HG02970 (cell line): ENCODE measurements at regions not wholly inside any gene's neighbourhood (a gene's known extent, or its start where the extent isn't known, plus 50 kb on each side); places are given as distances from the start of the nearest gene placed in this dataset.
"Not testable (repeated sequence)": the region's sequence is repeated elsewhere in the genome, so short reads cannot be mapped to it uniquely, and the experiment has no call there.

Experiments
- ATAC-seq: cut with Tn5 transposase; IDR thresholded peaks from one replicate; pipeline ENCODE4 v1.9.1; 2021; ENCODE audit warnings: mild to moderate bottlenecking, moderate library complexity, moderate number of reproducible peaks; ENCODE audit not compliant: unreplicated experiment, low FRiP score

DNA sequence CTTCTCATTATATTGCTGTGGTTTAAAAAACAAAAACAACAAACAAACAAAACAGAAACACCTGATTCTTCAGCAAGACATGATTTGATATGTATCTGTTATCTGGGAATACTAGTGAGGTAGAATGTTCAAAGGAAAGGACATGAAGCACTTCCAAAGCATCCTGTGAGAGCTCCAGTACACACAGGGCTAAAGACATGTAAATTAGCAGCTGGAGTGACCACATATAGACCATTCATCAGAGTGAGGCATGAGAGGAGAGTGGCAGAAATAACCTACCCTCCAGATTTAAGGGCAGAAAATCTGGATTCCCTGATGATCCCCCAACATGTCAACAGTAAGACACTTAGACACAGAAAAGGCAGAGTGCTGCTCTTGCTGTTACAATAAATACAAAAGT lies 260.5 kb upstream of the CHRM3 start:
- no peak for ATAC-seq

DNA sequence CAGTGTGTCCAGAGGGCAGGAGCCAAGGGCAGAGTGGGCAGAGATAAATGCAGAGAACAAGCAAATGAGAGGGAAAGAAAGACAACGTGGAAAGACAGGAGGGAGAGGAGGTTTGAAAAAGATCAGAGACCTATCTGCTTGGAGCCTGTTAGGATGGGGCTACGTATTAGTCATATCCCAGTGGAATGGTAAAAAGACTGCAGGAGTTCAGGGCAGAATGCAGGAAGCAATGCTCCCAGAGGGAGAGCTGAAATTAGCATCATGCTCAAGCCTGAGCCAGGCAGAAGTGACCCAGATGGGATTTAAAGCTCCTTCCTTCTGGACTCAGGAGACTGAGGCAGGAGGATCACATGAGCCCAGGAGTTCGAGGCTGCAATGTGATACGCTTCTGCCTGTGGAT lies 261.3 kb upstream of the CHRM3 start:
- ATAC-seq = no peak

DNA sequence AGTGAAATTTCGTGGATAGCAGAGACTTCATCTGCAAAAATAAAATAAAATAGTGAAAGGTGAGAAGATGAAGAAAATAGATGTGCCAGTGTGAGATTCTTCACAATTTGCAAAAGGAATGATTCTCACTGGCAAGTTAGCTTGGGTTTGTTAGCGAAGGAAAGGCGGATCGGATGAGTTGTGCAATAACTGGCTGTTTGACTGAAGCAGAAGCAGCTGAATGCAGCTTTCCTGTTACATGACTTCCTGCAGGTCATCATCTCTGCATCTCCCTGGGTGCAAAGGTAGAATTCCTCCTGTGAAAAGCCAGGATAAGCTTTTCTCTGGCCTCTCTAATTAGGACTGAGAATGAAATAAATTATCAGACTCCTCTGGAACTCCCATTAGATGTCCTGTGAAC lies 263.1 kb upstream of the CHRM3 start:
- ATAC-seq = no peak

DNA sequence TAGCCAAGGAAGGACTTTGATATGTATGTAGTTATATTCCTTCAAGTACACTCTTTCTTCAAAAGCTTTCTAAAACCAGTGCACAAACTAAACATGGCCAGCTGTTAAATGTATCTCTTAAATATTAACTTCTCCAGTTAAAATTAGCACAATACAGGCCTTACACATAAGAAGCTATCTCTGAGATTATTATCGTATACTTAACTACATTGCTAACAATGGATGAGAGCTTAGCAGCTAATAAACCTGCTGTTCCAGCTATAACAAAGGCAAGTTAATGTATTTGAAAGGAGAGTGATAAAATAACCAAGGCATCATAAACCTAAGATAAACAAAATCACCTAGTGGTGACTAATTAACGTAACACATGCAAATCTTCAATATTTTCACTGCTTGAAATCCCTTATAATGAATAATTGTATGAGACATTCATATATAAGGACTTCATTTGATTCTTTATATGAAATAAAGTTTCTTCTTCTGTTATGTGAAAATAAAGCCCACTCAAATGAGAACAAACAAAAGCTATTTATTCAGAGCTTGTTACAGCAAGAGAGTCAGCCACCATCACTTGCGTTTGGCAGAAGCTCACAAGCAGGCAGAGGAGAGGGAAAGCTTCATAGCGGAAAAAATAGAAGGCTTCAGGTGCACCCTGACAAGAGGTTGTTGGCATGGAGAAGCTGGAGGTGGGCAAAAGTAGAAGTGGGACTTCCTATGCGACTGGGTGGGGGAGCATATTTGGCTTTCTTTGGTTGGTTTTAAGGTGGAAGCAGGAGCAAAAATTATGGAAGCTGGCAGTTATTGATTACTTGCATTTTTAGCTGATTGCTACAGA lies 274.1 kb upstream of the CHRM3 start:
- ATAC-seq = no peak

DNA sequence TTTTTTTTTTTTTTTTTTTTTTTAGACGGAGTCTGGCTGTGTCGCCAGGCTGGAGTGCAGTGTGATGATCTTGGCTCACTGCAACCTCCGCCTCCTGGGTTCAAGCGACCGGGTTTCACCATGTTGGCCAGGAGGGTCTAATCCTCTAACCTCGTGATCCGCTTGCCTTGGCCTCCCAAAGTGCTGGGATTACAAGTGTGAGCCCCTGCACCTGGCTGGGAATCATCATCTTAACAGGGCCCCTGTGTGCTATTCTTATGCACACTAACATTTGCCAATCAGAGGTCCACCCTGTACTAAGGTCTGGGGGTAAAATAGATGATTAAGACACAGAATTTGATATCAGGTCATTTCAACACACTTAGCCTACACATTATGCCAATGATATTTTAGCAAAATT lies 278.7 kb upstream of the CHRM3 start:
- no peak for ATAC-seq

DNA sequence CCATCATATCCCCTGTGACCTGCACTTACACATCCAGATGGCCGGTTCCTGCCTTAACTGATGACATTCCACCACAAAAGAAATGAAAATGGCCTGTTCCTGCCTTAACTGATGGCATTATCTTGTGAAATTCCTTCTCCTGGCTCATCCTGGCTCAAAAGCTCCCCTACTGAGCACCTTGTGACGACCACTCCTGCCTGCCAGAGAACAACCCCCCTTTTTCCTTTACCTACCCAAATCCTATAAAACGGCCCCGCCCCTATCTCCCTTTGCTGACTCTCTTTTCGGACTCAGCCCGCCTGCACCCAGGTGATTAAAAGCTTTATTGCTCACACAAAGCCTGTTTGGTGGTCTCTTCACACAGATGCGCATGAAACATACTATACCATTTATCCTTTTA lies 279.7 kb upstream of the CHRM3 start:
- not testable (repeated sequence) for ATAC-seq

DNA sequence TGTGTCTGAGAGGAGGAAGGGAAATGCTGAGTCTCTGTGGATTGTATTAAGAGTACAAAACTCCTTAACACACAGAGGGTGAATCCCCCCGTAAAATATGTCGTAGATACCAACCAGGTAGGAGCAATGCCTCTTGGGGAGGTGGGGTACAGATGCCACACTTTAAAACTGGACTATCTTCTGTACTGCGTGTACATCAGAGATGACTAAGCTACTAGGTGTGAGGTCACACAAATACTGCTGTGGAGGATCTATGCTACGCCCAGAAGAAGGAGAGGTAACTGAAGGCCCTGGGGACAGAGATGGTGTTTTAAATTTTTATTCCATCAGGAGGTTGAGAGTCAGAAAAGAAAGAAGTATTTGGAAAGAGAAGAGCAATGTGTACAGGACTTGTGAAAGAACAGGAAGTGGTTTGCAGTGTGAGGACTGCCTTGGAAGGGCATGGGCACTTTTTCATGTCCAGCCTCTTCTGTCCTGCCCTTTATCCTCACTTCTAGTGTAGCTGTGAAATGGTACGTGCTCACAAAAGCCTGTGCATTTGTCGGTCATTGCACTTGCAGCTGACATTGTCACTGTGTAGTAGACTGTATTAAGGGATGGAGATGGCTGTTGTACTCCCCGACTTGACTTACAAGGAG lies 287.8 kb upstream of the CHRM3 start:
- no peak for ATAC-seq

DNA sequence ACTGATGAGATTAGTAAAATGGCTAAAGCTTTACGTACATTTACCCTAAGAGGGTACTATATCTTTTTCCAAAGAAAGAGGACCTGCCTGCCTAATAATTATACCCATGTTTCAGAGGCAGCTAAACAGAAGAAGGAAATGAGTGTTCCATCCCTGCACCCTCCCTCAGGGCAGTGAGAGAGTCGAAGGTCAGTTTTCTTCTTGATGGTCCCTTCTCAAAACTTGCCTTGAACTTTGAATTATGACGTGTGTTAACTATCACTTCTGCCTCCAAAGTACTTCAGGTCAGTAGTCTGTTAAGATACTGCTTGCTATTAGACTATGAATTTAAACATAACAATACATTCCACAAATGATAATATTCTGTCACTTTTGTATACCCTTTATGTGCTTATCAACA lies 294.8 kb upstream of the CHRM3 start:
- no peak for ATAC-seq

DNA sequence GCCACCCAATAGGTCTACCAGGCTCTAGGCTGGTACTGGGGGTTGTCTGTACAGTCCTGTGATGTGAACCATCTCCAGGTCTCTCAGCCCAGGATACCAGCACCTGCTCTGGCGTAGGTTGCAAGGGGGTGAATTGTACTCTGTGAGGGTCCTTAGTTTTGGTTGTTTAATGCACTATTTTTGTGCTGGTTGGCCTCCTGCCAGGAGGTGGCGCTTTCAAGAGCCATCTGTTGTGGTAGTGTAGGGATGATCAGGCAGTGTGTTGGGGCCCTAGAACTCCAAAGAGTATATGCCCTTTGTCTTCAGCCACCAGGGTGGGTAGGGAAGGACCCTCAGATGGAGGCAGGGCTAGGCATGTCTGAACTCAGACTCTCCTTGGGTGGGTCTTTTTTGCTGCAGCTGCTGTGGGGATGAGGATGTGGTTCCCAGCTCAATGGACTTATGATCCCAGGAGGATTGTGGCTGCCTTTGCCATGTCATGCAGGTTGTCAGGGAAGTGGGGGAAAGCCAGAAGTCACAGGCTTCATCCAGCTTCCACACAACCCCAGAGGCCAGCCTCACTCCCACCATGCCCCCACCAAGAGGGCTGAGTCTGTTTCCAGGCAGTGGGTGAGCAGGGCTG lies 301.8 kb upstream of the CHRM3 start:
- no peak for ATAC-seq

DNA sequence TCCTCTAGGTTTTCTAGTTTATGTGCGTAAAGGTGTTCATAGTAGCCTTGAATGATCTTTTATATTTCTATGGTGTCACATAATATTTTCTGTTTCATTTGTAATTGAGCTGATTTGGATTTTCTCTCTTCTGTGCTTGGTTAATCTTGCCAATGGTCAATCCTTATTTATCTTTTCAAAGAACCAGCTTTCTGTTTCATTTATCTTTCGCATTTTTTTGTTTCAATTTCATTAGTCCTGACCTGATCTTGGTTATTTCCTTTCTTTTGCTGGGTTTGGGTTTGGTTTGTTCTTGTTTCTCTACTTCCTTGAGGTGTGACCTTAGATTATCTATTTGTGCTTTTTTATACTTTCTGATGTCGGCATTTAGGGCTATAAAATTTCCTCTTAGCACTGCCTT lies 304.4 kb upstream of the CHRM3 start:
- not testable (repeated sequence) for ATAC-seq

DNA sequence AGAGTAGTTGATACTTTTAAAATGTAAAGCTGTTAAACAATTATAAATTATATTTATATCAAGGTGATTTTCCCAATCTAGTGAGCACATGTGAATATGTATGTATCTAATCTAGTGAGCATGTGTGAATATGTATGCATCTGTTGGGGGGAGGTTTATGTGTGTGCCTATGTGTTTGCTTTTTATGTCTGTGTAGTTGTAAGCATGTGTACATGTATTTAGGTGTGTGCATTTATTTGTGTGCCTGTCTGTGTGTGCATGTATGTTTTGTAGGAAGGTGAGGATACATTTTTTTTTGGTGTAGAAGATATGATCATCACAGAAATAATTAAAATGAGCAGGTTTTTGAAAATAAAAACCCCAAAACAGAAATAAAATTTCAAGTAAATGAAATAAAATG lies 318.9 kb upstream of the CHRM3 start:
- no peak for ATAC-seq

DNA sequence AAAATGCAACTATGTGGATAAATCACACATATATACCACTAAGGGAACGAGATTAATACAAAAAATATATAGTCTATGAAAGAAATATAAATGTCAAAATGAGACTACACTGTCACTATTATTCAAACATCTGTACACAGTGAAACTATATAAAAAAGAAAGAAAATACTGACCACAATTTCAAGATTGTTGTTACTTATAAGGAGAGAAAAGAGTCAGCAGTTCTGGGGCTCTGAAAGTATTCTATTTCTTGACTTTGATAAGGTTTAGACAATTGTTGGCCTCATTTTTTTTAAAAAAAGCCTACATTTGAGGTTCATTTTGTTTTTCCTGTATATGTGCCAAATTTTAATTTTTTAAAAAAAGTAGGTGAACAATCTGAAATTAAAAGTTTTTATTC lies 319.3 kb upstream of the CHRM3 start:
- ATAC-seq = no peak

DNA sequence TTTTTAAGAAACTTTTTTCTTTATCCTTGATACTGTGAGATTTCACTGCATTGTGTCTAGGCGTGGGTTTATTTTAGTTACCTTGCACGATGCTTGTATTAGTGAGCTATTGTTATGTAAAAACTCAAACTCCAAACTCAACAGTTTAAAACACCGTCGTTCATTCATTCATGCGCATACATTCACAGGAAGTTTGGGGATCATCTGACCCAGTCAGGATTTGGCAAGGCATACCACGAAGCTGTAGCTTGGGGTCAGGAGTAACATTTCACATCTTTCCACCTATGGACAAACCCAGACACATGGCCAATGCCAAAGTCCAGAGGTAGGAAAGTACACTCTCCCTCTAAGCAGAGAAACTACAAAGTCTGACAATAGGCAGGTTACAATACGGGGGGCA lies 324.6 kb upstream of the CHRM3 start:
- ATAC-seq = no peak

DNA sequence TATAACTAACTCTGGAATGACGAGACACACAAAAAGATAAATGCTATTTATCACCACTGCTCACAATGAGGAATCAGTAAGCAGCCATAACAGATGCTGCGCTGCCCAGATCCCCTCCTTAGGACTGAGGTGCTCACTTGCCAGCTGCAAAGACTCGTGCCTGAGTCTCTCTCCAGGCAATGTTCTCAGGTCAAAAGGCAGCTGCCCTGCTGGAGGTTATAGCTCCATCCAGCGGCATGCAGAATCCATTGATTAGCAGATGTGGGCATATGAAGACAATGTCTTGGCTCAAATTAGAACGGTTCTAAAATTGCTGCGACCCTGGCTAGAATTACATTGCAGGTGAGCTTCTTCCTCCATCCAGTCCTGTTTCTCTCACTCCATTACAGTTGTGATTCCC lies 328.2 kb upstream of the CHRM3 start:
- ATAC-seq = no peak

DNA sequence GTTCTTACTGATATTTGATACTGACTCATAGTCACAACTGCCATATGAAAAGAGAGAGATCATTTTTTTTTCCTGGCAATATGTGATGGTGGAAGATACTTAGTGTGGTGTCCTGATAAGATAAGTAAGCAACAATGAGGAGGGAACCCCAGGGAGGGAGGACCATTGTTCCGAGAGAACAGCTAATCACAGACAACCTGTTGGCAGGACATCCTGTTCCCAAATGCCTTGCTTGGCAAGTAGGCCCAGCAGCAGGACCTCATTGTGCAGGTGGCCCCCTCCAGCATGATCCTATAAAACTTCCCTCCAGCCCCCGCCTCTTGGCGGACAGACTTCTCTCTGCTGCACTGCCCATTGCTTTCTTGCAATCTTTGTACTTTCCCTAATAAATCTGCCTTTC lies 329.4 kb upstream of the CHRM3 start:
- no peak for ATAC-seq

DNA sequence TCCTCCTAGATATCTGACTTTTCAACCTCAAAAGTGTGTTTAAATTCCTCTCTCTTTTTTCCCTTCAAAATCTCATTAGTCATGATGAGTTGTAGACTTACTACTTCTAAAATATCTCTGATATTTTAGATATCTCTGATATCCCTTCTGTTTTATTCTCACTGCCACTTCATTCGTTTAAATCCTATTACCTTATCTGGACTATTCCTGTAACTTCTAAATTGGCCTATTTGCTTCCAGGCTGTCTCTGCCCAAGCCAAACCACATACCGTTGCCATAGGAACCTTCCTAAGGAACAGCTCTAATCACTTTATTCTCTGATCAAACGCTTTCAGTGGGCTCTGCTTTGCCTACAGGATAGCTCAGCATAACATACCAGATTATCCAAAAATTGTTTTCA lies 333.1 kb upstream of the CHRM3 start:
- ATAC-seq = no peak

DNA sequence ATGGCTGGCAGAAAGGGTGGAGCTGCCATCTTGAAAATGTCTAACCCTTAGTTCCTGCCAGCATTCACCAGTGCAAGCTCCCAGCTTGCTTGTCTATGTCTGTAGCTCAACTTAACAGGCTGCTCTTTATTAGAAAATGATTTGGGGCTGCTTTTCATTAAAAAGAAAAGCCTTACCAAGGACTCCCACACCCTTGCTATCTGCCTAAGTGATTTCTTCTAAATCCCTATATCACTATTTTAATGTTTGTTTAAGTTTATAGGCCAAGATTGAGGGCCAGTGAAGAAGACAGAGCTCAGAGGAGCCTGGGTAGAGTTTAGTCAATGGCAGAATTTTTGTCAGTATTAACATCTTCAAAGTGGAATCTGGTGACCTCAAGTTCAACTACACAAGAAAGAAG lies 336.8 kb upstream of the CHRM3 start:
- ATAC-seq = no peak

DNA sequence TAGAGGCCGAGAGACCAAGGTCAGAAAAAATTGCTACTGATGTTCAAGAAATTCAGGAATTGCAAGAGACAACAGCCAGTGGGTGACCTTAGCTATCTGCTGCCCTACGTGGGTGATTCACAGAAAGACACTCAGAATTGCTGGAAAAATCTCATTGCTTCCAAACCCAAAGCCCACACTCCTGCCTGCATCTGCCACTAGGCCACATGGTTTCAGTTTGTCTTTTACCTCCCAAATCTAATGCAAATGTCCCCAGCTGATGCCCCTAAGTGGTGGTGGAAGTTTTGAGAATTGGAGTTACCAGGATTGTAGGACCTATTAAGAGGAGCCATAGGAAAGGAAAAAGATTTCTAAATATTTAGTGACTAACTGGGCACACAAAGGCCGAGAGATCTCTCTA lies 341.5 kb upstream of the CHRM3 start:
- ATAC-seq = no peak

DNA sequence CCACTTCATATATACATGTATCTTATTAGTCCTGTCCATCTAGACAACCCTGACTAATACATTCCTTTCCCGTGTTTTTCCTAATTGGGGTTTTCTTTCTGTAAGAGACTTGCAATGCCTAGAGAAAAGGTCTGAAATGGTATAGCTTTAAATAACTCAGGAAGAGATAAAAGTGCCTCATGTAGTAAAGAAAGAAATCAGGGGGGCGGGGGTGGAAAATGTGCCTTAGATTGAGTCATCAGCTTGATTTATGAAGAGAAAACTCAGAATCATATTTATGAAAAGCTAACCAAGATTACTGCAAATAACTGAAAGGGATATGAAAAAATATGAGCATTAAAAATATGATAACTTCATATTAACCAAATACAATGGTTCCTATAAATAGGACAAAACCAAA lies 345.8 kb upstream of the CHRM3 start:
- ATAC-seq = no peak

DNA sequence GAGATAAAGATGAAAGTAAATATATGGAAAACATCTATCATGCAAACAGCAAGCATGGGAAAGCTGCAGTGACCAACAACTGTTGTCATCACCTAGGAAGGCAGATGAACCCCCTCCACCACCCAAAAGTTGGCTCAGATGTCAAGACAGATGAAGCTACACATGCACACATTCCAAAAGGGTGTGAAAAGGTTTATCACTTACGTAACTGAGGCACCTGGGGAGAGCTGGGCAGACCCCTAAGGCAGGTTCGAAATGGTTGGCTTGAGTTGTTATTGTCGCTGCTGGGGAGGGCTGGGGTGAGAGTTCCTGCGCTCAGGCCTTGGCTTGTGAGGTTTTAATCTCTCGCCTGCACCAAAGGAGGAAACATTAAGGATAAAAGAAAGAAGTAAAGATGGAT lies 355.1 kb upstream of the CHRM3 start:
- no peak for ATAC-seq

DNA sequence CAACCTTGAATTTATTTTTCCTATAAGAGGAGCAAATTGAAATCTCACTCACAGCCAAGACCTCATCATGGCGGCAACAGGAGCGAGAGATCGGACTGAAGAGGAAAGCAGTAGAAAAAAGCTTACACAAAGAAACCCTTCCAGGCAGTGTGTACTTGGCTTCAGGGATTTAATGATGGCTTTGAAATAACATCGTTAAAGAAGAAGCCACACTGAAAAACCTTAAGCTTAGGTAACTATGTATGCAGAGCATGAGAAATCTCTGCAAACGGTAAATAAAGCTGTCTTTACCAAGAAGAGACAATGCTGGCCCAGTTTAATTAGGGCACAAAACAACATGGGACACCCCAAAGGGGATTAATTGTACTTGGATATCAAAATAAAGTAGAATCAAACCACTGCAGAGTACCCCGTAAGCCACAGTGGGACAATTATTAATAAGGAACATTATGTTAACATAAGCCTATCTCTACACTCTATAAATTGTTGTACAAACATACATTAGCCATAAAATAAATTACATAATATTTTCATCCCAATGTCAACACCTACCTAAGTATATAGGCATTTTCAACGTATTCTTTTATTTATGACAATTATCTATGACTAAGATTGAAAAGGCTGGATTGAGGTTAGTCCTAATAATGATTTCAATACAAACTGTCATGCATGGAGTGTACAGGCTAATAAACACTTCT lies 360.2 kb upstream of the CHRM3 start:
- ATAC-seq = no peak
